K562 (cell line): ENCODE measurements at regions not wholly inside any gene's neighbourhood (a gene's known extent, or its start where the extent isn't known, plus 50 kb on each side); places are given as distances from the start of the nearest gene placed in this dataset.

Experiments
- CBFB ChIP-seq: sonication (generic); formaldehyde crosslinking; IDR thresholded peaks from 2 replicates; pipeline ENCODE4 v1.4.0; 2020; ENCODE audit warnings: mild to moderate bottlenecking, missing genetic modification reagents
- DPF2 ChIP-seq: fragments of 450-650 bp; IDR thresholded peaks from 2 replicates; pipeline ENCODE4 v1.6.1; 2016
- EZH2 ChIP-seq: IDR thresholded peaks from 2 replicates; pipeline ENCODE4 v1.6.1; 2012; ENCODE audit warnings: low read depth, mild to moderate bottlenecking, inconsistent platforms, low read length, borderline replicate concordance
- FOS ChIP-seq: IDR thresholded peaks from 3 replicates; pipeline ENCODE4 v1.6.1; 2011; ENCODE audit not compliant: insufficient read length; ENCODE audit errors: extremely low read depth
- SAFB ChIP-seq: fragments of 200-400 bp; formaldehyde crosslinking; IDR thresholded peaks from 2 replicates; pipeline ENCODE4 v1.6.1; 2017; ENCODE audit warnings: low read depth, low read length, borderline replicate concordance
- SMC3 ChIP-seq: conservative IDR thresholded peaks from 2 replicates; pipeline ENCODE4 v1.6.1; 2011; ENCODE audit warnings: low read depth, low read length, improper control_type of control experiment; ENCODE audit not compliant: insufficient read depth
- TFAM ChIP-seq: fragments of 250-450 bp; sonication (Bioruptor Pico); conservative IDR thresholded peaks from 2 replicates; pipeline ENCODE4 v1.5.0; 2021; ENCODE audit warnings: mild to moderate bottlenecking, moderate library complexity
- ZNF174 ChIP-seq: fragments of 250-450 bp; sonication (Bioruptor Pico); IDR thresholded peaks from 2 replicates; pipeline ENCODE4 v1.4.0; 2020; ENCODE audit warnings: mild to moderate bottlenecking
- ZNF707 ChIP-seq: fragments of 250-450 bp; sonication (Bioruptor Pico); conservative IDR thresholded peaks from 2 replicates; pipeline ENCODE4 v1.8.0; 2022; ENCODE audit warnings: inconsistent platforms, mild to moderate bottlenecking, moderate library complexity
- TF ChIP-seq, protein P1 (sequence below), 3 experiments: IDR thresholded peaks in 2 of 3; conservative IDR thresholded peaks in 1 of 3; 2 replicates each; pipeline ENCODE4 v1.5.1; 2011 to 2012; ENCODE audit warnings: low read length in 3 of 3, mild to moderate bottlenecking in 3 of 3, control low read depth in 2 of 3, improper control_type of control experiment in 1 of 3, inconsistent platforms in 1 of 3, low read depth in 1 of 3, mixed read lengths in 1 of 3, moderate library complexity in 1 of 3; ENCODE audit not compliant: insufficient read depth in 2 of 3
- TF ChIP-seq, protein P2 (sequence below): fragments of 450-650 bp; IDR thresholded peaks from 2 replicates; pipeline ENCODE4 v1.6.1; 2016; ENCODE audit warnings: missing biosample characterization, missing genetic modification characterization
- TF ChIP-seq, protein P3 (sequence below): sonication (generic); formaldehyde crosslinking; IDR thresholded peaks from 2 replicates; pipeline ENCODE4 v1.5.0; 2020; ENCODE audit warnings: missing genetic modification reagents
- TF ChIP-seq, protein P4 (sequence below): sonication (generic); formaldehyde crosslinking; IDR thresholded peaks from 2 replicates; pipeline ENCODE4 v1.9.0; 2022; ENCODE audit warnings: mild to moderate bottlenecking, missing genetic modification reagents

DNA sequence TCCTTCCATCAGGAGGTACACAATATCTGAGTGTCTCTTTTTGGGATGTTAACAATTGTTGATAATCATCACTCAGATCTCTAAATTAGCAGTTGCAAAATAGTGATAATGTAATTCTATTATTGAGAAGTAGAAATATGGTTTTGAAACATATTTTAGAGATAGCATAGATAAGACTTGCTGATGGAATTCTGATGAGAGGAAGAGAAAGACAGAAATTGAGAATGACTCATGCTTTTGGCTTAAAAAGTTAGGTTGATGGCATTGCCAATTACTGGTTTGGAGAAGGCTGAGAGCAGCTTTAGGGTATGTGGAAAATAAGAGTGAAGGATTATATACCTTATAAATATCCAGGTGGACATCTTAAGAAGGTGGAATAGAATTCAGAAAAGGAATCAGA, 106.4 kb upstream of the EDNRB start:
- TF ChIP-seq, protein P1, sequence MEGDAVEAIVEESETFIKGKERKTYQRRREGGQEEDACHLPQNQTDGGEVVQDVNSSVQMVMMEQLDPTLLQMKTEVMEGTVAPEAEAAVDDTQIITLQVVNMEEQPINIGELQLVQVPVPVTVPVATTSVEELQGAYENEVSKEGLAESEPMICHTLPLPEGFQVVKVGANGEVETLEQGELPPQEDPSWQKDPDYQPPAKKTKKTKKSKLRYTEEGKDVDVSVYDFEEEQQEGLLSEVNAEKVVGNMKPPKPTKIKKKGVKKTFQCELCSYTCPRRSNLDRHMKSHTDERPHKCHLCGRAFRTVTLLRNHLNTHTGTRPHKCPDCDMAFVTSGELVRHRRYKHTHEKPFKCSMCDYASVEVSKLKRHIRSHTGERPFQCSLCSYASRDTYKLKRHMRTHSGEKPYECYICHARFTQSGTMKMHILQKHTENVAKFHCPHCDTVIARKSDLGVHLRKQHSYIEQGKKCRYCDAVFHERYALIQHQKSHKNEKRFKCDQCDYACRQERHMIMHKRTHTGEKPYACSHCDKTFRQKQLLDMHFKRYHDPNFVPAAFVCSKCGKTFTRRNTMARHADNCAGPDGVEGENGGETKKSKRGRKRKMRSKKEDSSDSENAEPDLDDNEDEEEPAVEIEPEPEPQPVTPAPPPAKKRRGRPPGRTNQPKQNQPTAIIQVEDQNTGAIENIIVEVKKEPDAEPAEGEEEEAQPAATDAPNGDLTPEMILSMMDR (IDR thresholded peaks at IDR 0.05 in 2 of 3, conservative IDR thresholded peaks at IDR 0.05 in 1 of 3; ENCODE audit: insufficient read depth in 2 of 3, low read depth in 1 of 3, low read length in 3 of 3), result no peak
- TF ChIP-seq, protein P2, sequence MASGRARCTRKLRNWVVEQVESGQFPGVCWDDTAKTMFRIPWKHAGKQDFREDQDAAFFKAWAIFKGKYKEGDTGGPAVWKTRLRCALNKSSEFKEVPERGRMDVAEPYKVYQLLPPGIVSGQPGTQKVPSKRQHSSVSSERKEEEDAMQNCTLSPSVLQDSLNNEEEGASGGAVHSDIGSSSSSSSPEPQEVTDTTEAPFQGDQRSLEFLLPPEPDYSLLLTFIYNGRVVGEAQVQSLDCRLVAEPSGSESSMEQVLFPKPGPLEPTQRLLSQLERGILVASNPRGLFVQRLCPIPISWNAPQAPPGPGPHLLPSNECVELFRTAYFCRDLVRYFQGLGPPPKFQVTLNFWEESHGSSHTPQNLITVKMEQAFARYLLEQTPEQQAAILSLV (tag), result no peak
- TF ChIP-seq SAFB (no peak), ZNF707 (CRISPR knock-in tag) (no peak), TFAM (no peak), FOS (no peak), CBFB (CRISPR knock-in tag) (no peak), SMC3 (no peak), DPF2 (no peak), EZH2 (no peak), ZNF174 (CRISPR knock-in tag) (no peak)
- TF ChIP-seq, protein P3, sequence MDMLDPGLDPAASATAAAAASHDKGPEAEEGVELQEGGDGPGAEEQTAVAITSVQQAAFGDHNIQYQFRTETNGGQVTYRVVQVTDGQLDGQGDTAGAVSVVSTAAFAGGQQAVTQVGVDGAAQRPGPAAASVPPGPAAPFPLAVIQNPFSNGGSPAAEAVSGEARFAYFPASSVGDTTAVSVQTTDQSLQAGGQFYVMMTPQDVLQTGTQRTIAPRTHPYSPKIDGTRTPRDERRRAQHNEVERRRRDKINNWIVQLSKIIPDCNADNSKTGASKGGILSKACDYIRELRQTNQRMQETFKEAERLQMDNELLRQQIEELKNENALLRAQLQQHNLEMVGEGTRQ, result no peak
- TF ChIP-seq, protein P4, sequence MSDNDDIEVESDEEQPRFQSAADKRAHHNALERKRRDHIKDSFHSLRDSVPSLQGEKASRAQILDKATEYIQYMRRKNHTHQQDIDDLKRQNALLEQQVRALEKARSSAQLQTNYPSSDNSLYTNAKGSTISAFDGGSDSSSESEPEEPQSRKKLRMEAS, result no peak
